Ureter (tissue), 1 donor: ENCODE measurements at regions not wholly inside any gene's neighbourhood (a gene's known extent, or its start where the extent isn't known, plus 50 kb on each side); places are given as distances from the start of the nearest gene placed in this dataset.
"Not testable (repeated sequence)": the region's sequence is repeated elsewhere in the genome, so short reads cannot be mapped to it uniquely, and the experiment has no call there.

Source experiments
- DNase-seq: peaks from one replicate; pipeline ENCODE4 v3.0.0-alpha.2; 2020; ENCODE audit warnings: low spot score
- donor health status: DM: yes; HTN: yes; CAD: no.

DNA sequence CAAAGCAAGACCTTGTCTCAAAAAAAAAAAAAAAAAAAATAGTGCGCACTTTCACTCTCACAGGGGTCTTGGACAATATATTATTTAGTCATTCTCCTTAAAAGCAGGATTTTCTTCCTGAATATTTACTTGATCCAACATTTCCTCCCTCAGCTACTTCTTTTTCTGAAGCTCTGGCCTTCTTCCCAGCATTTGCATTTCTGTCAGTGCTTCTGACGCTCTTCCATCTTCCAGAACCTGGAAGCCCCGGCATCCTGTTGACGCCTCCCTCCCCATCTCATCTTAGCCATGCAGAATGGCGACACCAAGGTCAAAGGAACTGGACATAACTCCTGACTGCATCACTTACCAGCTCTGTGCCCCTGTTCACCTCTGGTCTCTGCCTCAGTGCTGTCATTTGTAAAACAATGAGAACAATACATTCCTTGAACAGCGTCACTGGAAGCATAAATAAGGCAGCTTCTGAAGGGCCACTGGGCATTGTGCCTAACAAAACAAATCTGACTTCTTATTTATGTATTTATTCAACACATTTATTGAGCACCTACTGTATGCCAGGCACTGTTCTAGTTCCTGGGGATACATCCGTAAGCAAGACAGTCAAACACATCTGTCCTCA, 90.9 kb upstream of the MDM1 start:
- no peak for DNase-seq

DNA sequence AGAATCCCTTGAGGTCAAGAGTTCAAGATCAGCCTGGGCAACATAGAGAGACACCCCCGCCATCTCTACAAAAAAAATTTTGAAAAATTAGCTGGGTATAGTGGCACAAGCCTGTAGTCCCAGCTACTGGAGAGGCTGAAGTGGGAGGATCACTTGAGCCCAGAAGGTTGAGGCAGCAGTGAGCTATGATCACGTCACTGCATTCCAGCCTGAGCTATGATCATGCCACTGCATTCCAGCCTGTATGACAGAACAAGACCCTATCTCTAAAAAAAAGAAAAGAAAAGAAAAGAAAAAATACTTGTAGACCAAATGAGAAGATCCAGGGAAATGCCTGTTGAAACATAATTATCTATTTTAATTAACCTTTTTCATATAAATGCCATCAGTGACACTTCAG, 93.8 kb upstream of the MDM1 start:
- no peak for DNase-seq

DNA sequence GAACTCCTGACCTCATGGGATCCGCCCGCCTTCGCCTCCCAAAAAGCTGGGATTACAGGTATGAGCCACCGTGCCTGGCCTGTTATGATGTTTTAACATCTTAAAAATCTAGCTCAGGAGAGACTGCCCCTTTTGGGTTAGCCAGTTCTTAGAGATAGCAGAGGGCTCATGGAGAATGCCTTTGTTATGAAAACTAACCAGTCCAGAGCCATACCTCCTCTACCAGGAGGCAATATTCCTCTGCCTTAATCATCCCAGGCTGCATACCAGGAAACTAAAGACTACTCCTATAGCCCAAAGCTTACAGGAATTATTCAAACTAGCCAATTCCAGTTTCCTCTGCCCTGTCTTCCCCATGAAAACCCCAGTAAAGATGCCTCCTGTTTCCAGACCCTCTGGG, 96.0 kb upstream of the MDM1 start:
- no peak for DNase-seq

DNA sequence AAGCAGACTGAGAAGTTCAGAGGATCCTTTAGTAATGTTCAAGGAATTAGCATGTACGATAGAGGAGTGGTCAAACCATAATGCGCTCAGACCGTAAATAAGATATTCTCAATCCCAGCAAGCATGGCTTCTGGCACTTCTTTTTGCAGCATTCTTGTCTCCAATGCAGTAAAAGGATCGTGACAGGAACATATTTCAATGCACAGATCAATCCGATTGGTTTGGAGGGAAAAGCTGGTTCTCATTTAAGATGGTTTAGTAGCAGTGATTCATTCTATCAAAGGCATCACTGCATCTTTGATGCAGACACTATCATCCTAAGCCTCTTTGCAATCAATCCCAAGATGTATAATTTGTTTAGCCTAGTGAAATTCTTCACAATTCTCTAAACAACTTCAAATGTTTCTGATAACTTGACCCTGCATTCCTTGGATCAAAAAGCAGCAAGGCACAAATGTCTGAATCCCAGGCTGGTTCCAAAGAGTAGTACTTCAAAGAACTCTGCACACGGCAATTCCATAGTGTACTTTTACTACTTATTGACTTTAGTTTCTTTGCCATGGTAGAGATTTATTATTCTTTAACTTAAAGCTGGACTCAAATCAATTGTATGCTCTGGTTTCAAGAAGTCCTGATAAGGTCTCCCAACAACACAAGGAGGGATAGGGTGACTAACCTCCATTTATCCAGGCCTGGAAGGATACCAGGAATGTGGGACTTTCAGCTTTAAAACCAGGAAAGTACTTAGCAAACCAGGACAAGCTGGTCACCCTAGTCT, 96.8 kb upstream of the MDM1 start:
- DNase-seq = no peak

DNA sequence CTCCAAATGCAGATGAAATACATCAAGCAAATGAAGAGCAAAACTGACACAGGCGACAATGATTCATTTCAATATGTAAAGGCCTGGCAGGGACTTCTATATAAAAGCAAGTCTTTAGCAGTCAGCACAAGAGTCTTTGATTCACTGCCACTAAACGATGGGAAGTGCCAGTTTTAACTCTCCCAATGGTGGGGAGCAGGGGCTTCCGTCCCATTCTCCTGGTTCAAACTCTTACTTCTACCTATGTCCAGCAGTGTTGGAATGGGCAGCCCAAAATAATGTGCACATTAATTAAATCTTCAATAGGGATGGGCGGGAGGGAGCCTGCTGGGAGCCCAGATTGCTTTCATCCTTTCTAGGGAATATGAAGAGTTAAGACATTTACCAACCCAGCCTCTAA, 97.5 kb upstream of the MDM1 start:
- no peak for DNase-seq

DNA sequence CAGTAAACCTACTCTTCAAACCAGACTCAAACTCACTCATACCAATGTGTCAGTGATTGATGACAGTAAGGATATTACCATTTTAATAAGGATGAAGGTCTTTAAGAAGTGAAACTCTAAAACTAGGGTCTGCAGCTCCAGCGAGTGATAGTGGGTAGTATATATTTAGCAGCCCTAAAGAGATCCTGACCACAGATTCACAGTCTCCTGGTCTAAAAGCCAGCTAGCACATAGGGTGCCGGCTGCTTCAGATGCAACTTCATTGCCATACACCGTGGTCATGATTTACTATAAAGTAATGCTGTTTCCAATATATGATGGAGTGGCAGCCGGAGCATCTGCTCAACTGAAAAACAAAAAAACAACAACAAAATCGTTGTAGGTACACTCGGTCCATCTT, 99.6 kb upstream of the MDM1 start:
- DNase-seq = no peak

DNA sequence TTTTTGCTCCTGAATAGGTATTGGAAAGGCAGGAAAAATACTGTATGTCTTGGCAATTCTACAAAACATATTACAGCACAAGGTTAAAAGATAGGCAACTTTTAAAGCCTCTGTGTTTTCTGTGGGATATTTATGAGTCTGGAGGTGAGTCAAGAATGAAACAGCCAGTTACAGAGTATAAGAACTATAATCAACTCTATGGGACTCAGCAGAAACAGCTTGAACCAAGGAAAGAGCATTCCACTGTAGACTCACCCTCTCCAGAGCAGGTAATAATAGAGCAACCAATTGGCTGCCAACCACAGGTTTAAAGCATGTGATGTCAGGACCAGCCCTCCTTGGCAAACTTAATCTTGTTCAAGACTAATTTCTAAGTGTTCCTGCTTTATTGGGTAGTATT, 100.5 kb upstream of the MDM1 start:
- no peak for DNase-seq

DNA sequence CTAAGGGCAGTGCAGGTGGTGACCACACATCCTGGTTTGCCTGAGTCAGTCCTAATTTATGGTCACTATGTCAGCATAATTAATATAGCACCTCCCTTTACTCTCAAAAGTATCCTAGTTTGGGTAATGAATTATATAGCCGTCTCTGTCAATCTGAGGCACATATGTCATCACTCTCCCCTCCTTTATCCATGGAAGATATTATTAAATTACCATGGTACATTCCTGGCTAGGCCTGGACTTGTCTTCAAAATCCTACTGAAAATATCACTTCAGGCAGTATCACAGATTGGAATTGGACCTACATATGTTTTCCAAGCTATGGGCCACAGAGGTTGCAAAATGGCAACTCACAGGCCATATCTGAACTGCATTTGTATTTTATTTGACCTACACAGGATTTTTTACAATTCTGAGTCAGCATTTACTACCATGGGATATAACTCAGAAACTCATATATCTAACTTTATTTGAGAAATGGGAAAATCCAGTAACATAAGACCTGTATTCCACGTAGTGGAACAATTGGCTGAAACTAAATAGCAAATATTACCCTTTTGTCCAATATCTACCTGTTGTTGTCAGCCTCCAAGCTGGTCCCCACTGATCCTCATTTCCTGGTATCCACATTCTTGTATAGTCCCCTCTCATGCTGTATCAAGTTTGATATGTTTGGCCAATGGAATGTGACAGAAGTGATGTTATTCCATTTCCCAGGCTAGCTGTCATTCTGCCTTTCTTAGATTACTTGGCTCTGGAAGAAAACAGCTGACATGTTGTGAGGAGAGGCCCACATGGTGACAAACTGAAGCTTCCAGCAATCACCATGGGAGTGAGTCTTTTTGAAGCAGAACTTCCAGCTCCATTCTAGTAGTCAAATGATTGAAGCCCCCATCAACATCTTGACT, 102.5 kb upstream of the MDM1 start:
- no peak for DNase-seq

DNA sequence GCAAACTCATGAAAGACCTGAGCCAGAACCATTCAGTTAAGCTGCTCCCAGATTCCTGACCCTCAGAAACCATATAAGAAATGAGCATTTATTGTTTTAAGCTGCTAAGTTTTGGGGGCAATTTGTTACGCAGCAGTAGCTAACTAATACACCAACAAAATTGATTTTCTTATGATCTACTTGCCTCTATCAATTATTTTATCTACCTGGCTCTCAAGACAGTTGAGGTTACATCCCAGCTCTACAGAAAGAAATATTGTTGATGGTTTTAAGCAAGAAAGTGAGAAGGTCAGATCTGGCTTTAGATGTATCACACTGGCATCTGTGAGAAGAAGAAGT, 103.1 kb upstream of the MDM1 start:
- DNase-seq = no peak

DNA sequence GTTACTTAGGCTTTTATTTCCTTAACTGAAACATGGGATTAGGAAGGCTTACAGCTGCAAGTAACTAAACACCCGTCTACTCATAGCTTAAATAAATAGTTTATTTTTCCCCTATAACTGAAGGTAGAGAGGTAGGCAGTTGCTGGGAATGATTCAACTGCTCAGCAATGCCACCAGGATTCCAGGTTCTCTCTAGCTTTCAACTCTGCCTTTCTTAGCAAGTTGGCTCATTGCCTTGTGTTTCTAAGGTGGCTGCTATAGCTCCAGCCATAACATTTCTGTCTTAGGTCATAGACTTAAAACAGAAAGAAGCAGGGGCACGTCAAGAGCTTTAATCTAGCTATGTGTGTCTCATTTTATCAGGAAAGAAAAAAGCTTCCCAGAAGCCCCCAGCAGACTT, 103.7 kb upstream of the MDM1 start:
- DNase-seq = no peak

DNA sequence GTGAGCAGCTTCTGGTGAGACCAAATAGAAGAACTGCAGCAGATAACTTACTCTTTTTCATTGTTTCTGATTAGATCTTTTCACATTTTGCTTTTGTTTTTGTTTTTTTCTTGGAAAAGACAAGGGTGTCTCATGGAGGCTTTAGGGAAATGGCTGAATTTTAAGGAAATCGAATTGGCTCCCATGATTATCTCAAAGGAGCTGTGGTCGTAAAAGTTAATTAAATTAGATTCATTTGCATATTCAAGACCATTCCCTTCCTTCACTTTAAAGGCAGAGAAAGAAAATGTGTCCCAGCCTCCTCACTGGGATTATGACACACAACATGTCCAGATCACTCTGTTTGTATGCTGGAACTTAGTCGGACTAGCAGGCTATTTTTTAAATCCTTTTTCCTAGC, 106.4 kb upstream of the MDM1 start:
- no peak for DNase-seq

DNA sequence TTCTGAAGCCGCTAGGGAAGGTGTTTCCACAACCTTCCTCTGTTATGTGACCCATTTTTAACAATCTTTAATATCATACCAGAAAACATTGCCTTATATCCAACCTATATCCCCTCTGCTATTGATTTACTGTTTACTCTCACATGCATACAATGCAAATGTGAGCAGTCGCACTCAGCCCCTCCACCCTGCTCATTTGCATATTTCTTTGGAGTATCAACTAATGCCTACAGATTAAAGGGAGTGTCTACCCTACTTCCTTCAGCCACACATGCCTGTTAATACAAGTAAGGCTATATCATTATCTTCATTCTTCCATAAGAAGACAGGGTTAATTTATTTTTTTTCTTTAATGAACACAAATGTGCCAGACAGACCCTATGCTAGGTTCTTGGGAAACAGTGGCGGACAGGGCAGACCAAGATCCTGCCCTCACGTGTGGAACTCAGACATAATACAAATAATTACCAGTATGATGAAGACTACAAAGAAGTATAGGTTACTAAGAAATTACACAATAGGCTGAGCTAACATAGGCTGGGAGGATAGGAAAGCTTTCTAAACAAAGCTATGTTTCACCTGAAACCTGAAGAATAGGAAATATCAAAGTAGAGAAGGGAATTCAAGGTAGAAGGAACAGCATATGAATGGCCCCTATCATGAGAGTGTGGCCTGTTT, 107.3 kb upstream of the MDM1 start:
- no peak for DNase-seq

DNA sequence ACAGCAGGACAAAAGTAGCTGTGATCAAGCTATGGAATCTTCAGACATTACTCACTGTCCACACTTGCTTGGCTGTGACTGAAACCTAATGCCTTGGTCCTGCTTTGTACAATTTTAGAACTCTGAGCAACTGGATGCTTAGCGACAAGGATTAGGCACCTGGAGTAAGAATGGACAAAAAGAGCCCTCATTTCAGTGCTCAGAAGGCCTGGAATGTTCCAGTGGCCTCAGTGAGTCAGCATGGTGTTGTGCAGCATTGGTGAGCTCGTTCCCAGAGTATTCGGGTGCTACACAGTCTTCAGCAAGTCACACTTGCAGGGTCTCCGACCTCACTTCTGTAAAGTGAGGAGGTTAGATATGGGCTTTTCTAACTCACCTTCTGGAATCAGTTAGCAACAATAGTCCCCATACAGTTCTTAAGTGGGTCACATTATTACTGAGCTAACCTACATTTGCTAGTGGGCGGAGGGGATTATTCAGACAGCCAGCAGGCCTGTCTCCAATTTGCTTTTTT, 108.0 kb upstream of the MDM1 start:
- DNase-seq = no peak

DNA sequence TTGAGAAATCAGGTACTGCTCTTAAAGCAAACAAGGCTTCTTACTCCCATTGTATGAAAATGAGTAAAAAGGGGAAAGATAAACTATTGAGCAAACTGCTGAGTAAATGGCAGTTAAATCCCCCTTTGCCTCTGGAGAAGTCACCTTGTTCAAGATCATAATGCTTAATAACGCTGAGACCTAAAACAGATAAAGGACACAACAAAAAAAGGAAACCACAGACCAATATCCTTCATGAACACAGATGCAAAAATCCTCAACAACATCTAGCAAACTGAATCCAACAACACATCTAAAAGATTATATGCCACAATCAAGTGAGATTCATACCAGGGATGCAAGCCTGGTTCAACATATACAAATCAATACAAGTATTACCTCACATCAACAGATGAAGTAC, 109.0 kb upstream of the MDM1 start:
- DNase-seq = no peak

DNA sequence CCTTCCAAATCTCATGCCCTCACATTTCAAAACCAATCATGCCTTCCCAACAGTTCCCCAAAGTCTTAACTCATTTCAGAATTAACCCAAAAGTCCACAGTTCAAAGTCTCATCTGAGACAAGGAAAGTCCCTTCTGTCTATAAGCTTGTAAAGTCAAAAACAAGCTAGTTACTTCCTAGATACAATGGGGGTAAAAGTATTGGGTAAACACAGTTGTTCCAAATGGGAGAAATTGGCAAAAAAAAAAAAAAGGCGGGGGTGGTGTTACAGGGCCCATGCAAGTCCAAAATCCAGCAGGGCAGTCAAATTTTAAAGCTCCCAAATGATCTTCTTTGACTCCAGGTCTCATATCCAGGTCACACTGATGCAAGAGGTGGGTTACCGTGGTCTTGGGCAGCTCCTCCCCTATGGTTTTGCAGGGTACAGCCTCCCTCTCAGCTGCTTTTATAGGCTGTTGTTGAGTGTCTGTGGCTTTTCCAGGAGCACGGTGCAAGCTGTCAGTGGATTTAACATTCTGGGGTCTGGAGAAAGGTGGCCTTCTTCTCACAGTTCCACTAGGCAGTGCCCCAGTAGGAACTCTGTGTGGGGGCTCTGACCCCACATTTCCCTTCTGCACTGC, 110.3 kb upstream of the MDM1 start:
- not testable (repeated sequence) for DNase-seq

DNA sequence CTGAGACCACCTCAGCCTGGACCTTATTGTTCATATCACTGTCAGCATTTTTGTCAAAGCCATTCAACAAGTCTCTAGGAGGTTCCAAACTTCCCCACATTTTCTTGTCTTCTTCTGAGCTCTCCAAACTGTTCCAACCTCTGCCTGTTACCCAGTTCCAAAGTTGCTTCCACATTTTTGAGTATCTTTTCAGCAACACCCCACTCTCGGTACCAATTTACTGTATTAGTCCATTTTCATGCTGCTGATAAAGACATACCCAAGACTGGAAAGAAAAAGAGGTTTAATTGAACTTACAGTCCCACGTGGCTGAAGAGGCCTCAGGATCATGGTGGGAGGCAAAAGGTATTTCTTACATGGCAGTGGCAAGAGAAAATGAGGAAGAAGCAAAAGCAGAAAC, 111.5 kb upstream of the MDM1 start:
- not testable (repeated sequence) for DNase-seq

DNA sequence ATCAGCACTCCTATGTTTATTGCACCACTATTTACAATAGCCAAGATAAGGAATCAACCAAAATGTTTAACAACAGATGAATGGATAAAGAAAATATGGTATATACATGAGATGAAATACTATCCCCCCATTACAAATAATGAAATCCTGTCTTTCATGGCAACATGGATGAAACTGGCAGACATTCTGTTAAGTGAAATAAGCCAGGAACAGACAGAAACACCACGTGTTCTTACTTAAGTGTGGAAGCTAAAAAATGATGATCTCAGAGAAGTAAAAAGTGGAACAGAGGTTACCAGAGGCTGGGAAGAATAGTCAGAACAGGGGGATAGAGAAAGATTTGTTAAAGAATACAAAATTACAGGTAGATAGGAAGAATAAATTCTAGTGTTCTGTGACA, 113.7 kb upstream of the MDM1 start:
- no peak for DNase-seq

DNA sequence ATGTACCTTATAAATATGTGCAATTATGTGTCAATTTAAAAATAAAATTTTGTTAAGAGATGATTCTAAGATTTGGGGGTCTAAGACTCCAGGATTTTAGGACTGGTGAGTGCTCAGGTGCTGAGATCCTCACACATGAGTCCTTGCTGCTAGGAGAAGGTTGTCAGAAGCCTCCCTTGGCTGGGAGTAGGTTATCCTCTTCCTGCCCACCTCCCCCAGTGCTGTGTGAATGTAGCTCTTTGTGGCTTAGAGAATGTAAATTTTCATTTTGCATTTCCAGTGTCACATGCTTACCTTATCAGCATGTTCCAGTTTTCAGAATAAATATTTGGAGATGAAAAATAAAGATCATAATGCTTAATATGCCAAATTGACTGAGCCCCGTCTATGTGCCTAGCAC, 114.2 kb upstream of the MDM1 start:
- no peak for DNase-seq

DNA sequence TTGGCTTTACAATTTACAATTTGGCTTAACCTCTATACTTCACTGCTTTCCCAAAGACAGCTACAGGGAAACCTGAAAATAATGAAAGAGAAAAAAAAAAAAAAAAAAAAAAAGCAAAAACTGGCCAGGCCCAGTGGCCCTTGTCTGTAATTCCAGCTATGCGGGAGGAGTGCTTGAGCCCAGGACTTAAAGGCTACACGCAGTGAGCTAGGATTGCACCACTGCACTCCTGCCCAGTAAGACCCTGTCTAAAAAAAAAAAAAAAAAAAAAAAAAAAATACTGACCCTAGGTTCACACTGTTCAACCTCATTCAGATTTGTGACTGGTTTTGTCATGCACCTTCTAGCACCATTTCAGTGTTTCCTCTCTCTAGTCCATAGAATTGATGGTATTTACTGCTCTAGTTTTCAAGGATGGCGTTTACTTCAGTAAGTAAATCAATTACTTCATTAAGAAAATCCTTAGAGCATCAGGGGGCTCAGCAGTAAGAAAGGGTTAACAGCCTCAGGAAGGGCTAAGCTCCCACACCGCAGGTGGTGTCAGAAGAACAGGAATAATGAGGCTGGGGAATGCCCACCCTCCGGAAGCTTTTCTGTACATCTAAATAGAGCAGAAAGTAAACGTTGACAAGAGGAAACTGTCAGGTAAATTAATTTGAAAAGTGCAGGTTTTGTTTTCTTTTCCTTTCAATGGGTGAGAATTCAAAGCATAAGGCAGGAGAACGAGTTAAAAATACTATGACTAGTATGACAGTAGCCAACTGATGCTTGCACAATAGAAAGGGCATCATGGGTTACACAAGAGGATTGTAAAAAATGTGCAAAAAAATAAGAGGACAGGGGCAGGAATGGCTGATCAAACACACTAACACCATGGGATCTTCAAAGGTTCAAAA, 115.0 kb upstream of the MDM1 start:
- DNase-seq = no peak

DNA sequence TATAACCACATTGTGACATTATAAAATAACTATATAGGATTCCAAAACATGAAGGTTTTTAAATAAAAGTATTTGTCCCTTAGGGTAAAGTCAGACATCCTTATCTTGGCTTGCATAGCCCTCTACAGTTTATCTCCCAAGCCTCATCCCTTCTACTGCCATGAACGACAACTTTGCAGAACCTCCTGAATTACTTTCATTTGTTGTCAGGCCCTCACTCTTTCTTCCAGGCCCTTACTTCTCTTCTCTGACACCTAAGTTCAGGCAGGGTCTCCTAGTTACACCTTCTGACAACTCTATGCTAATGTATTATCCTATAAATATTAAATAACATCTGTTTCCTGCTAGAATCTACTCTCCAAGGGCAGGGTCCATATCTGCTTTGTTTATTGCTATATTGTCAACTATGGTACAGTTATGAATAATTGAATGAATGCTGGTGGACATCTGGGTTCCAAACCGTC, 115.7 kb upstream of the MDM1 start:
- no peak for DNase-seq

DNA sequence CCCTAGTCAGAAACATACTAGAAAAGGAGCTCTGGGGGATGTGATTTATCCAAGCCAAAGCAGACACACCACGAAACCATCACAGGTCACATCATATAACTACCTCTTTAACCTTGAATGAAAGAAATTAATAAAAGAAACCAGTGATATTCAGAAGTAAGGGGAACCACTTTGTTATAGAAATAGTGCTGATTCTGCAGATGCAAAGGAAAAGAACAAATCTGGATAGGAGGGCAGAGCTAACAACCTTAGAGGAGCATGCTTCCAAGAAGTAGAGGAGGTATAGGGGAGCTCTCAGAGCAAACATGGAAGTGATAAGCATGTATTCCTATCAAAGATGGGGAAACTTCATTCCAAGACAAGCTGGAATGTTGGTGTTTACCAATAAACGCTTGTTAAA, 117.0 kb upstream of the MDM1 start:
- no peak for DNase-seq
